ENCODE measurements at regions not wholly inside any gene's neighbourhood (a gene's known extent, or its start where the extent isn't known, plus 50 kb on each side); places are given as distances from the start of the nearest gene placed in this dataset.

- Histone ChIP-seq H3K9me3 (ENCODE audit: control insufficient read depth in 4 of 4, low read length in 3 of 4) (no peaks in the 10 kb centered on the region), H3K27ac (ENCODE audit: low read depth in 1 of 2, low read length in 2 of 2) (no peak overlapping the region), H3K9ac (ENCODE audit: low read depth in 1 of 2, low read length in 2 of 2) (no peak overlapping the region), H3K4me3 (ENCODE audit: low read depth in 1 of 3, low read length in 3 of 3) (no peak overlapping the region), H3K4me1 (ENCODE audit: control insufficient read depth in 4 of 4, insufficient read depth in 4 of 4, low read length in 3 of 4) (peaks cover 12 to 38% (median 32%) of the 10 kb centered on the region in 4 donors), H3K27me3 (ENCODE audit: control insufficient read depth in 4 of 4, insufficient read depth in 4 of 4, low read length in 3 of 4) (no peaks in the 10 kb centered on the region), H3K36me3 (ENCODE audit: control insufficient read depth in 4 of 4, insufficient read depth in 3 of 4, low read depth in 1 of 4, low read length in 3 of 4) (peaks cover 0 to 2% (median 0%) of the 10 kb centered on the region in 4 donors)
- no peak for DNase-seq (ENCODE audit: low spot score)
- 83% methylated on average over 6 of the region's 6 CpGs for WGBS
- TF ChIP-seq NR2F2 (IDR thresholded peaks at IDR 0.05) (no peak), TAF1 (conservative IDR thresholded peaks at IDR 0.05) (no peak), FOXA1 (IDR thresholded peaks at IDR 0.05) (no peak)
These were observed 90.6 kb upstream of the UMPS start for GRCh38 chr3:124639406-124640237.

GRCh38 chr3:124640635-124641306 lies 89.5 kb upstream of the UMPS start:
- Histone ChIP-seq H3K9ac (ENCODE audit: low read depth in 1 of 2, low read length in 2 of 2) (no peak overlapping the region), H3K4me3 (ENCODE audit: low read depth in 1 of 3, low read length in 3 of 3) (no peak overlapping the region), H3K9me3 (ENCODE audit: control insufficient read depth in 4 of 4, low read length in 3 of 4) (no peaks in the 10 kb centered on the region), H3K27me3 (ENCODE audit: control insufficient read depth in 4 of 4, insufficient read depth in 4 of 4, low read length in 3 of 4) (no peaks in the 10 kb centered on the region), H3K4me1 (ENCODE audit: control insufficient read depth in 4 of 4, insufficient read depth in 4 of 4, low read length in 3 of 4) (peaks cover 8 to 26% (median 21%) of the 10 kb centered on the region in 4 donors), H3K27ac (ENCODE audit: low read depth in 1 of 2, low read length in 2 of 2) (no peak overlapping the region), H3K36me3 (ENCODE audit: control insufficient read depth in 4 of 4, insufficient read depth in 3 of 4, low read depth in 1 of 4, low read length in 3 of 4) (peaks cover 0 to 2% (median 0%) of the 10 kb centered on the region in 4 donors)
- TF ChIP-seq RAD21 (IDR thresholded peaks at IDR 0.05) (no peak), SP1 (IDR thresholded peaks at IDR 0.05) (no peak), HNF4A (conservative IDR thresholded peaks at IDR 0.05) (no peak), MAX (IDR thresholded peaks at IDR 0.05) (no peak), NR2F2 (IDR thresholded peaks at IDR 0.05) (no peak), REST (IDR thresholded peaks at IDR 0.05) (no peak), ATF3 (IDR thresholded peaks at IDR 0.05) (no peak), ZBTB33 (IDR thresholded peaks at IDR 0.05) (no peak), CTCF (IDR thresholded peaks at IDR 0.05; ENCODE audit: low read depth, low read length, missing input control) (no peak), FOXA2 (IDR thresholded peaks at IDR 0.05) (no peak), TAF1 (conservative IDR thresholded peaks at IDR 0.05) (no peak), RXRA (IDR thresholded peaks at IDR 0.05) (no peak), HNF4G (IDR thresholded peaks at IDR 0.05) (no peak), EGR1 (IDR thresholded peaks at IDR 0.05; ENCODE audit: low read depth in 2 of 2) (no peak), YY1 (IDR thresholded peaks at IDR 0.05) (no peak)
- no peak for DNase-seq (ENCODE audit: low spot score)
- 88% methylated on average over 9 of the region's 9 CpGs for WGBS

Data from liver (tissue), 8 donors.